Epidermal melanocyte (primary cell): ENCODE measurements at regions not wholly inside any gene's neighbourhood (a gene's known extent, or its start where the extent isn't known, plus 50 kb on each side); places are given as distances from the start of the nearest gene placed in this dataset.

Experiments
- DNase-seq: peaks from one replicate; pipeline ENCODE4 v3.0.0; 2011; ENCODE audit warnings: low spot score; ENCODE audit not compliant: insufficient read length

- DNase-seq: no peak
Measured at GRCh38 chr2:120936476-120937334, 201.0 kb downstream of the GLI2 start.

- DNase-seq: no peak
Measured at GRCh38 chr2:120937686-120938044, 202.0 kb downstream of the GLI2 start.

DNA sequence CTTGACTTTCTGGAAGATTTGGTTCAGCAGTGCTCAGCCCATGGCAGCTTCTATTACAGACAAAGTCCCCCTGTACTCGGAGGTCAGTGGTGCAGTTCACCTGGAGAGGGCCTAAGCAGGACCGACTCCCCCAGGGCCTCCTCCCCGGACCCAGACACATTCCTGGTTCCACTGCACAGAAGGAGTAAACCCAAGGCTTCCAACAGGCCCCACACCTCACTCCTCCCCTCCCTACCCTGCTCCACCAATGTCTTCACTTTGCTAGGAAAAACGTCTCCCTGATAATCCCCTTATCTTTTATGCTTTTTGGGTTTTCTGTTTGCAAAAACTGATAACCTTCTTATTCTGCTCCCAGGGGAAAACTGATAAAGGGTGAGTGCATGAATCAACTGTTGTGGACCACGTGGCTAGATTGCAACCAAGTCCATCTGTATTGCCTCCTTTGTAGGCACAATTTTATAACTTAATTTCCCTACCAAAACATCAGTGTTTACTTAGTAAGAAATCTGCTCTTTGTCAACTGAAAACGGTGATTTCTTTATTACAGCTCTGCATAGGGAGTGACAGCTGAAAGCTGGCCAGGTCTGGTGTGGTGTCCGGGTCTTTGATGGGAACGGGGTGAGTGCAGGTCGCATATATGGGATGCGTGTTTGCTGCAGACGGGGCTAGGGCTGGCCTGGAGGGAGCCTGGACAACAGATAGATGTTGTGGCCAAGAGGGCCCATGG, 202.5 kb downstream of the GLI2 start:
- DNase-seq: no peak

GRCh38 chr2:120939595-120940318, 204.1 kb downstream of the GLI2 start:
- DNase-seq: no peak

DNA sequence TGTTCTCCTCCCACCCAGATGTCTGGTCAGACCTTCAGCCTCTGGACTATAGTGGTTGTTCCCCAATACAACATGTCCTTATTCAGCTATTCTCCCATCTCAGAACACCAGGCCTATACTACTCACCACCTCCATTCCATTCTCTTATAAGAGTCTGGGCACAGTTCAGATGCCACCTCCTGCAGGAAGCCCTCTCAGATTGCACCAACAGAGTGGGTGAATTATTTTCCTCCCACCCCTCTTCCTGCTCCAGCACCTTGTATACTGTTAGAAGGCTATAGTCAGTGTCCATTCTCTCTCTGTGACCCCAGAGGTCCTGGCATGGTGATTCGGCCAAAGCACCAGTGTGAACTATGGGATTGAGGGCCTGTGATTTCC, 204.6 kb downstream of the GLI2 start:
- no peak for DNase-seq

- no peak for DNase-seq
Measured at GRCh38 chr2:120940726-120941256, 205.1 kb downstream of the GLI2 start.

DNA sequence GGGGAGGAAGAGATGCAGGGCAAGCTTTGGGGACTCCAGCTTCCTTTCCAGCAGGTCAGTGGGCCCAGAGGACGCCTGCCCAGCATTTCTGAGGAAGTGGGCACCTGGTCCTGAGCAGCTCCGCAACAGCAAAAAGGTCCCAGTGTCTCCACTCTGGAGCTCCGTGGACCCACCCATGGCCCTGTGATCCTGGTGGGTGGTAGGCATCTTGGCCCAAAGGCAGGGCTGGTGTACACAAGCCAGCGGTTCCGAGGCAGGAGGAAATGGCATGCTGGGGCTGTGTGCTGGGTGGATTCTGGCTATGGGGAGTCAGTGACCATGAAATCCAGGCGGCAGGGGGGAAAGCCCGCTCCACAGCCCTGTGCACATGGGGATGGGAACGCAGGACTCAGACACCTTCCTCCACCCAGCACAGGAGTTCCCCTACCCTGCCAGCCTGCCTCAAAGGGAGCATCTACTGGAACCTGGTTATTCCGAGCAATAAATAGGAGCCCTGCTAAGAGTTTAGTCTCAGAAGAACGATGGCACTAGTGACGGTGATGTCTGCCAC, 206.0 kb downstream of the GLI2 start:
- DNase-seq: no peak

DNA sequence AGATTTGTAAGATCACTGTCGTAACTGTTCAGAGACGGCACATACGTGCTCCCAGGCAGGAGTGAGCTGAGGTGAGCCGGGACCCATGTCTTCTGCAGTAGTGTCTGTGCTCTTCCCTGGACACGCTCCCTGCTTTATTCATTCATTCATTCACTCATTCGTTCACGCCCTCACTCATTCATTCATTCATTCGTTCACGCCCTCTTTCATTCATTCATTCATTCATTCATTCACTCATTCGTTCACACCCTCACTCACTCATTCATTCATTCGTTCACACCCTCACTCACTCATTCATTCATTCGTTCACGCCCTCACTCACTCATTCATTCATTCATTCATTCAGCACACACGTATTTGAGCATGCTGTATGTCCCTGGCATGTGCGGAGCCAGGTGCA, 207.0 kb downstream of the GLI2 start:
- no peak for DNase-seq

- no peak for DNase-seq
Measured at GRCh38 chr2:120943403-120944034, 207.9 kb downstream of the GLI2 start.

- no peak for DNase-seq
Measured at GRCh38 chr2:120944575-120944974, 208.9 kb downstream of the GLI2 start.

GRCh38 chr2:120945091-120945490, 209.4 kb downstream of the GLI2 start:
- no peak for DNase-seq

GRCh38 chr2:120945832-120946499, 210.3 kb downstream of the GLI2 start:
- no peak for DNase-seq

GRCh38 chr2:120947327-120947726, 211.7 kb downstream of the GLI2 start:
- DNase-seq: no peak

- no peak for DNase-seq
Measured at GRCh38 chr2:120947982-120948661, 212.5 kb downstream of the GLI2 start.

DNA sequence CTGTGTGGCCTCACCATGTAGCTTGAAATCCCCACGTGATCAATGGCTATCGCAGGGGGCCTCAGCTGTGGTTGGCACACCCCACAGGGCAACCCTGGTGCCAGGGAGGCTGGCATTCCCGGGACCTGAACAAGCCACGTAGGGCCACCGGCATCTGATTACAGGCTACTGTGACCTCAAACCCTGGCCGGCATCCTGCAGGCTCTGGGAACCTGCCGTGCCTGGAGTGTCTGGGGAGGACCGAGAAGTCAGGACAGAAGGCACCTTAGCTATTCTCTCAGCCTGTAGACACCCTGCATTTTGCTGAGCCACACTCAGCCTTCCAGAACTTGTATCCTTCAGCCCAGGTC, 213.0 kb downstream of the GLI2 start:
- DNase-seq: no peak

- no peak for DNase-seq
Measured at GRCh38 chr2:120949027-120949956, 213.6 kb downstream of the GLI2 start.

DNA sequence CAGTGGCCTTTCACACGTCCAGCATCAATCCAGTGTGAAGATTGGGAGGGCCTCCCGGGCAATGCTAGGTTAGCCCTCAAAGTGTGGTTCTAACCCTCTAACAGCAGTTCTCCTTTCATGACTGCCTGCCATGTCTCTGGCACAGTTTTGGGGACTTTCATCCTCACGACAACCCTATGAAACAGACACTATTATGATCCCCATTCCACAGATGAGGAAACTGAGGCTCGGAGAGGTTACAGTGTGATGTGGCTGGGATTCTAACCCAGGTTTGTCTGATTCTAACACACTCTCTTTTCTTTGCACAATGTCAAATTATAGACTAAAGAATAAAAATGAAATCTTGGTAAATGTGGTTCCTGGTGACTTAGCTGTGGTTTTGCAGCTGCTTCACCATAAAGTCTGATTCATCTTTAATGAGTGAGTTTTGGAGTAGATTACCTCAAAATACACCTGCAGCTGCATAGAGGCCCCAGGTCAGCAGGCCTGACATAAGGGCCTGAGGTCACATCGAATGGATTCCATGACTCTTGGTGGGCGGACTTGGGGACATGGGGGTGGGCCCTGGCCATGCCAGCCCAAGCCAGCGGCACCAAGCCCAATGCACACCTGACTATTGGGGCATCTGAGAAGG, 214.4 kb downstream of the GLI2 start:
- DNase-seq: no peak

GRCh38 chr2:120951693-120952092, 216.0 kb downstream of the GLI2 start:
- no peak for DNase-seq

DNA sequence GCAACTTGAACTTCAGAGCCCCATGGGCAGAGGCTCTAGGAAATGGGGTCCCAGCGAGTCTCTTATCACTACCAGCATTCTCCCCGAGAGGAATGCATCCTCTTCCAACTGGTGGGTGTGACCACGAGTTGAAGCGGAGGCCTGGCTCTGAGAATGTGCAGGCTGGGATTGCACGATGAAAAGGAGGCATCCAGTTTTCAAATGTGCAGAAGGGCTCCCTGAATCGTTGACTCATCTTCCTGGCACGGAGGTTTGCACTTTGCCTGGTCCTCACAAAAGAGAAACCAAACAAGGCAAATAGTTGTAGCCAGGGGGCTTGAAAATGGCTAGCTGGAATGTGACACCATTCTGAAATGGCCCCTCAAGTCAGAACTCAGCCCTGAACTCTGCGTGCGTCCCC, 216.7 kb downstream of the GLI2 start:
- no peak for DNase-seq
